ENCODE measurements at regions not wholly inside any gene's neighbourhood (a gene's known extent, or its start where the extent isn't known, plus 50 kb on each side); places are given as distances from the start of the nearest gene placed in this dataset.

GRCh38 chr1:177786176-177786745, 183.6 kb downstream of the SEC16B start:
- WGBS, 2 donors = 75 to 80% methylated on average over 6 of the region's 6 CpGs
- DNase-seq (no peak), ATAC-seq (ENCODE audit: insufficient read depth, low FRiP score) (no peak)
- Histone ChIP-seq H3K9ac (ENCODE audit: insufficient read depth in 1 of 2, low read length in 2 of 2) (no peak overlapping the region), H3K27me3 (ENCODE audit: control insufficient read depth in 3 of 3, insufficient read depth in 3 of 3, low read length in 2 of 3) (no peaks in the 10 kb centered on the region), H3K36me3 (ENCODE audit: control insufficient read depth in 4 of 4, insufficient read depth in 4 of 4, low read length in 4 of 4) (no peaks in the 10 kb centered on the region), H3K4me1 (ENCODE audit: control insufficient read depth in 5 of 5, insufficient read depth in 5 of 5, low read length in 5 of 5) (no peaks in the 10 kb centered on the region), H3K9me3 (ENCODE audit: control insufficient read depth in 4 of 4, insufficient read depth in 3 of 4, low read length in 3 of 4) (no peaks in the 10 kb centered on the region), H3K4me3 (no peak overlapping the region), H3K27ac (ENCODE audit: low read depth in 1 of 2, low read length in 1 of 2) (no peak overlapping the region)
- TF ChIP-seq CTCF (IDR thresholded peaks at IDR 0.05; ENCODE audit: control extremely low read depth, extremely low read depth) = no peak

- Histone ChIP-seq H3K27ac (ENCODE audit: low read depth in 1 of 2, low read length in 1 of 2) (no peak overlapping the region), H3K4me3 (no peak overlapping the region), H3K9ac (ENCODE audit: insufficient read depth in 1 of 2, low read length in 2 of 2) (no peak overlapping the region), H3K9me3 (ENCODE audit: control insufficient read depth in 4 of 4, insufficient read depth in 3 of 4, low read length in 3 of 4) (no peaks in the 10 kb centered on the region), H3K27me3 (ENCODE audit: control insufficient read depth in 3 of 3, insufficient read depth in 3 of 3, low read length in 2 of 3) (no peaks in the 10 kb centered on the region), H3K4me1 (ENCODE audit: control insufficient read depth in 5 of 5, insufficient read depth in 5 of 5, low read length in 5 of 5) (no peaks in the 10 kb centered on the region), H3K36me3 (ENCODE audit: control insufficient read depth in 4 of 4, insufficient read depth in 4 of 4, low read length in 4 of 4) (no peaks in the 10 kb centered on the region)
- DNase-seq (no peak), ATAC-seq (ENCODE audit: insufficient read depth, low FRiP score) (no peak)
- WGBS, 2 donors = 53 to 59% methylated on average over 1 of the region's 1 CpG
- no peak for TF ChIP-seq CTCF (IDR thresholded peaks at IDR 0.05; ENCODE audit: control extremely low read depth, extremely low read depth)
Measured at GRCh38 chr1:177784936-177785335, 184.9 kb downstream of the SEC16B start.

- 63 to 73% methylated on average over 1 of the region's 1 CpG for WGBS, 2 donors
- DNase-seq = no peak
Measured at GRCh38 chr1:177784409-177784808, 185.4 kb downstream of the SEC16B start.

More at GRCh38 chr1:177784409-177784808, 185.4 kb downstream of the SEC16B start:
- TF ChIP-seq CTCF (IDR thresholded peaks at IDR 0.05; ENCODE audit: control extremely low read depth, extremely low read depth) = no peak
- Histone ChIP-seq H3K36me3 (ENCODE audit: control insufficient read depth in 4 of 4, insufficient read depth in 4 of 4, low read length in 4 of 4) (no peaks in the 10 kb centered on the region), H3K4me1 (ENCODE audit: control insufficient read depth in 5 of 5, insufficient read depth in 5 of 5, low read length in 5 of 5) (peaks cover 0 to 2% (median 0%) of the 10 kb centered on the region in 5 donors), H3K4me3 (no peak overlapping the region), H3K27me3 (ENCODE audit: control insufficient read depth in 3 of 3, insufficient read depth in 3 of 3, low read length in 2 of 3) (no peaks in the 10 kb centered on the region), H3K27ac (ENCODE audit: low read depth in 1 of 2, low read length in 1 of 2) (no peak overlapping the region), H3K9ac (ENCODE audit: insufficient read depth in 1 of 2, low read length in 2 of 2) (no peak overlapping the region), H3K9me3 (ENCODE audit: control insufficient read depth in 4 of 4, insufficient read depth in 3 of 4, low read length in 3 of 4) (no peaks in the 10 kb centered on the region)
- no peak for ATAC-seq (ENCODE audit: insufficient read depth, low FRiP score)

Measured in lung (tissue), 11 donors.